HG02610 (cell line): ENCODE measurements at regions not wholly inside any gene's neighbourhood (a gene's known extent, or its start where the extent isn't known, plus 50 kb on each side); places are given as distances from the start of the nearest gene placed in this dataset.

Source experiments
- ATAC-seq: cut with Tn5 transposase; IDR thresholded peaks from one replicate; pipeline ENCODE4 v1.9.1; 2021; ENCODE audit warnings: mild to moderate bottlenecking, moderate library complexity; ENCODE audit not compliant: unreplicated experiment

- ATAC-seq: no peak
These were observed 1038.4 kb upstream of the PABPC4L start for GRCh38 chr4:135239964-135240363.

- no peak for ATAC-seq
These were observed 1037.4 kb upstream of the PABPC4L start for GRCh38 chr4:135238940-135239339.

- no peak for ATAC-seq
These were observed 1034.5 kb upstream of the PABPC4L start for GRCh38 chr4:135236048-135236447.

DNA sequence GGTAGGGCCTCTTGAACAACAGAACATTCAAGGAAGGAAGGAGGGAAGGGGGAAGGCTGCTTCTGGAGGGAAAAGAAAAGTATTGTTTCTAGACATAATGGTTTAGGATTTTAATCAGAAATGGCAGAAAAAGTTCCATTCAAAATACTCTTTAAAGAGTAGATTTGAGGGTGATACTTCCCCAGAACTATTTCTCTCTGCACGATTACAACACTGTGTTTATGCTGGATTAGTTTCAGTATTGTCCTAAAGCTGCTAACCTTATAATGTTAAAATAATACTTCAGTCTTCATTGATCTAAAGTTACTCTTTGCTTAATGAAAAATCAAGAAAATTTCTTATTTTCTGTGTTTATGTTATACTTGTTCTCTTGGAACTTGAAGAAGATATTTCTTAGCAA lies 1026.3 kb upstream of the PABPC4L start:
- ATAC-seq: no peak

- no peak for ATAC-seq
These were observed 1024.0 kb upstream of the PABPC4L start for GRCh38 chr4:135225551-135225950.

GRCh38 chr4:135210341-135210740 lies 1008.8 kb upstream of the PABPC4L start:
- ATAC-seq: no peak

DNA sequence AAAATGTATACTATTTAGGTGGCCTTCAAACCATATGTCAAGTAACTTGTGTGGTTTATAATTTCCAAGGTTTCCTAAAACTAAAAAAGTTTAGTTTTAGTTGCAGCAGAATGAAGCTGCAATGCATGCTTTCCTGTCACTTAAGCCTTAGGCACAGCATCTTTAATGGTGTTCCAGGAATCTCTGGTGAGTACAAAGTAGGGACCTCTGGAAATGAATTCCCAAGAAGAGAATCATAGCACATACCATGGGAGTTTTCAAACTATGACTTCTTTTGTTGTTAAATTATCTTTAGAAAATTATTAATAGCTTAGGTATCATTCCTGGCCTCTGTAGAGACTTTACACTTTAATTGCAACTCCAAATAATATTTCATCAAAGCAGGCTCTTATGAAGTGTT lies 1005.9 kb upstream of the PABPC4L start:
- ATAC-seq: no peak

DNA sequence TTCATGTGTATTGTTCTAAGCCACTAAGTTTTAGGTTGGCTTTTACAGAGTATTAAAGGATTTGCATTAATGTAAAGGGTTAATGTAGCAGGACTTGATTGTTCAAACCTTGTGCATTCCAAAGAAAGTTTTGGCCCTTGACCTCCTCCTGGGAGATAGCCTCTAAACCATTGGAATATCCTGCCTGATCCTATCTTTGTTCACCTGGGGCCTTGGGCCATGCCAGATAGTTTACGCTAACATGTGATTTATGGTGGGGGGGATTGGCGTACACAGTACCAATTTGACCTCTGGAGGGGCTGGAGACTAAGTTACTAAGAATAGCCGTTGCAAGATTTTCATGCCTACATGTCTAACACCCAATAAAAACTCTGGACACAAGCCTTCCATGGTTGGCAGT lies 1002.7 kb upstream of the PABPC4L start:
- ATAC-seq: no peak

GRCh38 chr4:135201081-135201480 lies 999.5 kb upstream of the PABPC4L start:
- ATAC-seq: no peak

- no peak for ATAC-seq
These were observed 996.1 kb upstream of the PABPC4L start for GRCh38 chr4:135197641-135198040.

- no peak for ATAC-seq
These were observed 992.9 kb upstream of the PABPC4L start for GRCh38 chr4:135194477-135194876.

DNA sequence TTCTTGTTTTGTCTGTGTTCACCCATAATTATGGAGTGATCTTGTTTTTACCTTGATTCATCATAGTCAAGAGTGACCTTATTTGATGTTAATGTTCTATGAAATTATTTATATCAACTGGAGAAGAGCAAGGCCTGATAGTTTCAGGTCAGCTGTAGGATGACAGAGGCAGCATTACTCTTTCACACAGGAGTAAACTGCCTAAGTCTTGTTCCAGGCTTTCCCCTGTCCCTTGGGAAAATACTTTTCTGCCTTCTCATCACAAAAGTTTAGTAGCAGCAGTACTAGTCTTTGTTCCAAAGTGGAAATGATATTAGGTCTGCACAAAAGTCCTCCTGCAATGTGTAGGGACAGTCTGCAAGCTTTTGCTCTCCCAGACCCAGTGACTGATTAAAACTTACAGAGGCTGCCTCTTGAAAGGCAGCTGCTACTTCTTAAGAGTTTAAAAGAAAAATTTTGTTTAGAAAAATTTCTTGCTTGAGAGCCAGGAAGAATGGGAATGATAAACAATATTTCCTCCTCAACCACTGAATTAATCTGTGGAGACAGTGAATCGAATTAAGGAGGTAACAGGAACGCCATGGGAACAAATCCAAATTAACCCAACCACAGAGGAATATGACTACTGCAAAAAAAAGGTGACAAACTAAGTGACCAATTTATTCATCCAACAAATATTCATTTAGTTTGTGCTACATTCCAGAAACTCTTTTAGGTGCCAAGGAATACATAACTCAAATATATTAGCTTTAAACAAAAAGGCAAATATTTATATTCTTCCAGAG lies 991.4 kb upstream of the PABPC4L start:
- no peak for ATAC-seq

GRCh38 chr4:135191596-135191995 lies 990.0 kb upstream of the PABPC4L start:
- ATAC-seq: no peak

DNA sequence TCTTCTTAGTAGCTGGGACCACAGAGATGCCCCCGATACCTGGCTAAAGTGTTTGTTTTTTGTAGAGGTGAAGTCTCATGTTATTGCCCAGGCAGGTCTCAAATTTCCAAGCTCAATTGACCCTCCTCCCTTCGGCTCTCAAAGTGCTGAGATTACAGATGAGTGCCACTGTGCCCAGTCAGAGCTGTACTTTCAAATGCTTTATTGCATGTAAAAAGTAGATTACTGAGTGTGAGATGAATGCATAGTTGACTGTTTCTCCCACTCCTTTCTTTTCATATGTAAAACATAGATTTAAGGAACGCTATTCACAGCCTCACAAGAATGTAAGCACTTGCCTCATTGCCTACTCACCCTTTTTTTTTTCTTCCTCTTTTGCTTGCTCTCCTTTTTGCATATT lies 984.4 kb upstream of the PABPC4L start:
- ATAC-seq: no peak

DNA sequence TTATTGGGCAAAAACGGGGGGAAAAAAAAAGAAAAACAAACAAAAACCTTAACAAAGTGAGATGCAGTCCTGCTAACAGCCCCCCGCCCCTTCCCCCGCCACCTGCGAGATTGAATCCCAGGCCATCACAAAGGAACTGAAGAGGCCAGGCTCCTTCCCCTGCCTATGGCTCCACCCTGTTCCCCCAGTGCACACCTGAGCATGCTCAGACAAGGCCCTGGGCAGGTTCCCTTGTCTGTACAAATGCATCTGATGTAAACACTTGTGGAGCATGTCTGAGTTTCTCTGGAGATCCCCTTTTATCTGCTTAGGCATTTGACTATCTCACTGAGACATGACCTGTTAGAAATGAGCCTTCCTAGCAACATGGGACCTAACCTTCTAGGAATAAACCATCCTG lies 983.7 kb upstream of the PABPC4L start:
- no peak for ATAC-seq

DNA sequence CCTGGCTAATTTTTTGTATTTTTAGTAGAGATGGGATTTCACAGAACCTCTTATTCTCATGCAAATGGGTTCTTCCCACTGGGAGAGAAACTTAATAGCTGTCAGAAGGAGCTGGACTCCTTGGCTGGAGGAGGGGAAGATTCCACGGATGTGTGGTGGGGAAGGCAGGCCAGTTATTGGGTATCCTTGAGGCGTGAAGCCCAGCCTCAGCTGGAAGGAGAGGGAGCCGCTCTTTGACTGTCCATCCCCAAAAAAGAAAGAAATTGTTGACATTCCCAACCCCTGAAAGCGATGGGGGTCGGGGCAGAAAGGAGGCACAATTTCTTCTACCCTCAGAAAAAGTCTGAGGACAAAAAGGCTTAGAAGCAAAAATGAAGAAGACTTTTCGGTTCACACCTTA lies 983.1 kb upstream of the PABPC4L start:
- ATAC-seq: no peak

DNA sequence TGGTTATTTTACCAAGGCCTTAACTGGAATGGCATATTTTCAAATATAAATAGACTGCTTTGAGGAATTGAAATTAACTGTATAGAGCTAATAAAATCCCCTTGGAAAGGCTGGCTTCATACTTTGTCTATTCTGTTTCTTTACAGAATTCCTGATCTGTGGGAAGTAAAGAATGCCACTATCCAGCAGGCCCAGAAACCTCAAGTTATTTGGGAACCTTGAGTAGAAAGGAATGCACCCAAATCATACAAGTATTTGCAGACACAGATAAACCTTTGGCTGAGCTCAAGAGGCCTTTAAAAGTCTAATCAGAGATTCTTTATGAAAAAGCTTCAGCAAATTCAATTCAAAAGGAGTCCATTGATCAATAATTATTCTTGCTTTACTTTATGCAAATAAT lies 975.7 kb upstream of the PABPC4L start:
- ATAC-seq: no peak

- no peak for ATAC-seq
These were observed 965.1 kb upstream of the PABPC4L start for GRCh38 chr4:135166661-135167060.

GRCh38 chr4:135164601-135165000 lies 963.0 kb upstream of the PABPC4L start:
- ATAC-seq: no peak

GRCh38 chr4:135144498-135144897 lies 942.9 kb upstream of the PABPC4L start:
- no peak for ATAC-seq

- no peak for ATAC-seq
These were observed 922.6 kb upstream of the PABPC4L start for GRCh38 chr4:135124196-135124595.

DNA sequence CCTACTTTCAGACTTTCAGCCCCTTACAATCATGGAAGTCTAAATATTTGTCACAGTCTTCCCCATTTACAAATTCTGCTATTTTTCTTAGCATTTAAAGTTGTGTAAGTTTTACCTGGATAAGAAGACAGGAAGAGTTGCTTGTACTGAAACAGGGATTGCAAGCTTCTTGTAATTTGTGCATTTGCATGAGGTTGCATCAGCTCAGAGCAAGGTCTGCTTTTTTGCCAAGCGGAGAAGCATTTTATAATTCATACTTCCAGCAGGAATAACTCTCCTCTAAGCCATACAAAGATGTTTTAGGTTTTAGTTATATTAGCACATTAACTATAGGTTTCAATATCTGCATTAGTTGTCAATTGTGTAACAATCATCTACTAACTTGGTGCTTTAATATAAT lies 922.0 kb upstream of the PABPC4L start:
- no peak for ATAC-seq

- ATAC-seq: no peak
These were observed 920.9 kb upstream of the PABPC4L start for GRCh38 chr4:135122457-135122856.
